IMR-90 (cell line): ENCODE measurements at regions not wholly inside any gene's neighbourhood (a gene's known extent, or its start where the extent isn't known, plus 50 kb on each side); places are given as distances from the start of the nearest gene placed in this dataset.

Experiments used
- ATAC-seq: fragments of 200-7000 bp; cut with Tn5 transposase; 2 replicates; pipeline ENCODE4 v1.9.1; 2020; ENCODE audit warnings: low read depth, mild to moderate bottlenecking, moderate library complexity
- BruUV-seq: library from RNA; stranded (reverse); fragments of 400-500 nt; replicated peaks from 2 replicates; lab custom pipeline; 2021; lab: Mats Ljungman, UMichigan
- CTCF ChIA-PET: fragments of 300-600 bp; formaldehyde crosslinking; extraction: SDS; loops from one replicate; lab custom pipeline; 2021; ENCODE audit warnings: antibody characterized with exemption; lab: Yijun Ruan, JAX
- POLR2A ChIA-PET: fragments of 300-600 bp; sonication (Branson Sonifier 250); formaldehyde crosslinking; loops from one replicate; lab custom pipeline; 2022; ENCODE audit warnings: antibody characterized with exemption; ENCODE audit not compliant: unreplicated experiment; lab: Charles Lee
- DNase-seq: peaks from one replicate; pipeline ENCODE4 v3.0.0; 2013
- H2AFZ ChIP-seq: replicated peaks from 2 replicates; pipeline ENCODE3; 2013; ENCODE audit warnings: low read length, mild to moderate bottlenecking; ENCODE audit not compliant: poor library complexity
- H2AK5ac ChIP-seq: 2 replicates; pipeline ENCODE4 v1.6.1; 2013; ENCODE audit warnings: low read depth, low read length, inconsistent platforms
- H2AK9ac ChIP-seq: replicated peaks from 2 replicates; pipeline ENCODE3; 2013; ENCODE audit warnings: mild to moderate bottlenecking, low read depth, low read length, moderate library complexity; ENCODE audit not compliant: poor library complexity
- H2BK120ac ChIP-seq: 2 replicates; pipeline ENCODE4 v1.6.1; 2013; ENCODE audit warnings: low read depth, low read length, inconsistent platforms
- H2BK15ac ChIP-seq: 3 replicates; pipeline ENCODE4 v1.6.1; 2013; ENCODE audit warnings: low read depth, low read length, inconsistent platforms
- H2BK20ac ChIP-seq: 2 replicates; pipeline ENCODE4 v1.6.1; 2013; ENCODE audit warnings: low read depth, mild to moderate bottlenecking, inconsistent platforms, low read length, moderate library complexity
- H2BK5ac ChIP-seq: 2 replicates; pipeline ENCODE4 v1.6.1; 2013; ENCODE audit warnings: mild to moderate bottlenecking, low read depth, low read length, inconsistent platforms; ENCODE audit not compliant: poor library complexity, severe bottlenecking
- H3K14ac ChIP-seq: replicated peaks from 2 replicates; pipeline ENCODE4 v1.6.1; 2013; ENCODE audit warnings: low read depth, low read length, inconsistent platforms
- H3K18ac ChIP-seq: 2 replicates; pipeline ENCODE4 v1.6.1; 2013; ENCODE audit warnings: low read depth, low read length, control low read depth
- H3K23ac ChIP-seq: 2 replicates; pipeline ENCODE4 v1.6.1; 2013; ENCODE audit warnings: low read depth, low read length, inconsistent platforms
- H3K27ac ChIP-seq: 2 replicates; pipeline ENCODE4 v1.5.1; 2013; ENCODE audit warnings: mild to moderate bottlenecking, control low read depth, low read length; ENCODE audit not compliant: insufficient read depth
- H3K27me3 ChIP-seq: 2 replicates; pipeline ENCODE4 v1.6.1; 2013; ENCODE audit warnings: low read length; ENCODE audit not compliant: control insufficient read depth, insufficient read depth
- H3K36me3 ChIP-seq: 2 replicates; pipeline ENCODE4 v1.6.1; 2013; ENCODE audit warnings: low read length, mixed read lengths; ENCODE audit not compliant: control insufficient read depth, insufficient read depth
- H3K4ac ChIP-seq: 2 replicates; pipeline ENCODE4 v1.6.1; 2013; ENCODE audit warnings: low read depth, low read length, inconsistent platforms
- H3K4me1 ChIP-seq: 2 replicates; pipeline ENCODE4 v1.6.1; 2013; ENCODE audit warnings: low read length, mixed read lengths; ENCODE audit not compliant: control insufficient read depth, insufficient read depth
- H3K4me2 ChIP-seq: 2 replicates; pipeline ENCODE4 v1.6.1; 2013; ENCODE audit warnings: low read depth, mild to moderate bottlenecking, control low read depth, low read length, moderate library complexity
- H3K4me3 ChIP-seq: 2 replicates; pipeline ENCODE4 v1.5.1; 2013; ENCODE audit warnings: low read depth, mild to moderate bottlenecking, control low read depth, low read length, moderate library complexity; ENCODE audit not compliant: insufficient read depth
- H3K56ac ChIP-seq: 2 replicates; pipeline ENCODE4 v1.6.1; 2013; ENCODE audit warnings: low read length, inconsistent platforms; ENCODE audit not compliant: insufficient read depth; ENCODE audit errors: extremely low read depth
- H3K79me1 ChIP-seq, 2 experiments: 2 replicates each; pipeline ENCODE4 v1.6.1; 2013; ENCODE audit warnings: low read length in 2 of 2, inconsistent platforms in 1 of 2, low read depth in 1 of 2
- H3K9ac ChIP-seq: 2 replicates; pipeline ENCODE4 v1.6.1; 2013; ENCODE audit warnings: low read depth, low read length, control low read depth
- H3K9me1 ChIP-seq: 2 replicates; pipeline ENCODE4 v1.6.1; 2013; ENCODE audit warnings: low read length, inconsistent platforms; ENCODE audit not compliant: insufficient read depth
- H3K9me3 ChIP-seq: 2 replicates; pipeline ENCODE4 v1.6.1; 2013; ENCODE audit warnings: low read length; ENCODE audit not compliant: control insufficient read depth, insufficient read depth
- H4K20me1 ChIP-seq: 2 replicates; pipeline ENCODE4 v1.6.1; 2013; ENCODE audit warnings: low read length, inconsistent platforms; ENCODE audit not compliant: insufficient read depth
- H4K5ac ChIP-seq: 2 replicates; pipeline ENCODE4 v1.6.1; 2013; ENCODE audit warnings: mild to moderate bottlenecking, low read depth, low read length, control low read depth
- H4K8ac ChIP-seq, 2 experiments: 2 replicates each; pipeline ENCODE4 v1.6.1; 2013; ENCODE audit warnings: low read depth in 2 of 2, low read length in 2 of 2, control low read depth in 1 of 2, inconsistent platforms in 1 of 2
- H4K91ac ChIP-seq: 2 replicates; pipeline ENCODE4 v1.6.1; 2013; ENCODE audit warnings: low read depth, low read length, inconsistent platforms; ENCODE audit not compliant: insufficient read depth
- BHLHE40 ChIP-seq: fragments of 150-350 bp; IDR thresholded peaks from 2 replicates; pipeline ENCODE4 v1.6.1; 2016; ENCODE audit warnings: mild to moderate bottlenecking, low read depth, low read length
- CEBPB ChIP-seq: IDR thresholded peaks from 2 replicates; pipeline ENCODE4 v1.6.1; 2012; ENCODE audit warnings: low read depth, low read length, improper control_type of control experiment
- CHD1 ChIP-seq: IDR thresholded peaks from 2 replicates; pipeline ENCODE4 v1.6.1; 2012; ENCODE audit warnings: low read depth, low read length, improper control_type of control experiment
- FOS ChIP-seq: fragments of 150-350 bp; IDR thresholded peaks from 2 replicates; pipeline ENCODE4 v1.6.1; 2016; ENCODE audit warnings: low read depth, low read length
- MAFK ChIP-seq: IDR thresholded peaks from 2 replicates; pipeline ENCODE4 v1.6.1; 2012; ENCODE audit warnings: low read depth, low read length, improper control_type of control experiment
- MAZ ChIP-seq: IDR thresholded peaks from 2 replicates; pipeline ENCODE4 v1.6.1; 2012; ENCODE audit warnings: low read depth, mild to moderate bottlenecking, low read length, improper control_type of control experiment, moderate library complexity, borderline replicate concordance
- MXI1 ChIP-seq: IDR thresholded peaks from 2 replicates; pipeline ENCODE4 v1.6.1; 2012; ENCODE audit warnings: low read depth, mild to moderate bottlenecking, low read length, moderate library complexity, borderline replicate concordance
- NFE2L2 ChIP-seq: fragments of 150-350 bp; IDR thresholded peaks from 2 replicates; pipeline ENCODE4 v1.6.1; 2016; ENCODE audit warnings: low read depth, mild to moderate bottlenecking, low read length
- POLR2A ChIP-seq: IDR thresholded peaks from 2 replicates; pipeline ENCODE4 v1.6.1; 2012; ENCODE audit warnings: mild to moderate bottlenecking, low read depth, low read length
- RAD21 ChIP-seq: IDR thresholded peaks from 2 replicates; pipeline ENCODE4 v1.6.1; 2012; ENCODE audit warnings: low read length, improper control_type of control experiment
- RCOR1 ChIP-seq: IDR thresholded peaks from 2 replicates; pipeline ENCODE4 v1.6.1; 2012; ENCODE audit warnings: mild to moderate bottlenecking, low read length, improper control_type of control experiment; ENCODE audit not compliant: insufficient replicate concordance
- RFX5 ChIP-seq: IDR thresholded peaks from 2 replicates; pipeline ENCODE4 v1.8.0; 2012; ENCODE audit warnings: low read depth, mild to moderate bottlenecking, low read length, moderate library complexity
- SMC3 ChIP-seq: fragments of 150-350 bp; IDR thresholded peaks from 2 replicates; pipeline ENCODE4 v1.6.1; 2016; ENCODE audit warnings: low read depth, mild to moderate bottlenecking, antibody characterized with exemption, low read length, moderate library complexity
- WGBS, 2 experiments: methylation state at CpG; one replicate each; pipeline versions ENCODE4 v1.1.5 to v1.1.7; 2013; ENCODE audit warnings: missing lambda C conversion rate in 2 of 2; ENCODE audit not compliant: insufficient read length in 1 of 2; ENCODE audit errors: extremely low coverage in 2 of 2; 5-methylcytosine and 5-hydroxymethylcytosine counted together
- dilution Hi-C: fragments of 300-500 bp; cut with HindIII; formaldehyde crosslinking; loops from one replicate; pipeline ENCODE4 v1.14.3; 2018; ENCODE audit warnings: low sequenced_read_pairs; ENCODE audit not compliant: unreplicated experiment
- in situ Hi-C: fragments of 300-500 bp; cut with MboI; formaldehyde crosslinking; loops from 3 replicates; pipeline ENCODE4 v1.14.3; 2019; ENCODE audit warnings: low sequenced_read_pairs, inconsistent platforms, mixed read lengths
- intact Hi-C: fragments of 100-400 bp; cut with micrococcal nuclease; formaldehyde crosslinking; loops from 2 replicates; pipeline ENCODE4 v1.10.0; 2022
- TF ChIP-seq, protein P1 (sequence below): conservative IDR thresholded peaks from 2 replicates; pipeline ENCODE4 v1.5.1; 2012; ENCODE audit warnings: mild to moderate bottlenecking, low read depth, low read length, improper control_type of control experiment
- TF ChIP-seq, protein P2 (sequence below): fragments of 150-350 bp; IDR thresholded peaks from 2 replicates; pipeline ENCODE4 v1.6.1; 2016; ENCODE audit warnings: low read depth, mild to moderate bottlenecking, low read length, moderate library complexity, borderline replicate concordance
- TF ChIP-seq, protein P3 (sequence below): fragments of 150-350 bp; IDR thresholded peaks from 2 replicates; pipeline ENCODE4 v1.6.1; 2017; ENCODE audit warnings: mild to moderate bottlenecking, antibody characterized with exemption, low read length, low read depth

- TF ChIP-seq RAD21 (no peak), SMC3 (no peak), CHD1 (no peak), BHLHE40 (no peak), POLR2A (no peak), MAZ (no peak), MXI1 (no peak), MAFK (no peak), RFX5 (no peak), NFE2L2 (no peak), FOS (no peak), CEBPB (no peak), RCOR1 (no peak)
- TF ChIP-seq, protein P1, sequence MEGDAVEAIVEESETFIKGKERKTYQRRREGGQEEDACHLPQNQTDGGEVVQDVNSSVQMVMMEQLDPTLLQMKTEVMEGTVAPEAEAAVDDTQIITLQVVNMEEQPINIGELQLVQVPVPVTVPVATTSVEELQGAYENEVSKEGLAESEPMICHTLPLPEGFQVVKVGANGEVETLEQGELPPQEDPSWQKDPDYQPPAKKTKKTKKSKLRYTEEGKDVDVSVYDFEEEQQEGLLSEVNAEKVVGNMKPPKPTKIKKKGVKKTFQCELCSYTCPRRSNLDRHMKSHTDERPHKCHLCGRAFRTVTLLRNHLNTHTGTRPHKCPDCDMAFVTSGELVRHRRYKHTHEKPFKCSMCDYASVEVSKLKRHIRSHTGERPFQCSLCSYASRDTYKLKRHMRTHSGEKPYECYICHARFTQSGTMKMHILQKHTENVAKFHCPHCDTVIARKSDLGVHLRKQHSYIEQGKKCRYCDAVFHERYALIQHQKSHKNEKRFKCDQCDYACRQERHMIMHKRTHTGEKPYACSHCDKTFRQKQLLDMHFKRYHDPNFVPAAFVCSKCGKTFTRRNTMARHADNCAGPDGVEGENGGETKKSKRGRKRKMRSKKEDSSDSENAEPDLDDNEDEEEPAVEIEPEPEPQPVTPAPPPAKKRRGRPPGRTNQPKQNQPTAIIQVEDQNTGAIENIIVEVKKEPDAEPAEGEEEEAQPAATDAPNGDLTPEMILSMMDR: no peak
- TF ChIP-seq, protein P2, sequence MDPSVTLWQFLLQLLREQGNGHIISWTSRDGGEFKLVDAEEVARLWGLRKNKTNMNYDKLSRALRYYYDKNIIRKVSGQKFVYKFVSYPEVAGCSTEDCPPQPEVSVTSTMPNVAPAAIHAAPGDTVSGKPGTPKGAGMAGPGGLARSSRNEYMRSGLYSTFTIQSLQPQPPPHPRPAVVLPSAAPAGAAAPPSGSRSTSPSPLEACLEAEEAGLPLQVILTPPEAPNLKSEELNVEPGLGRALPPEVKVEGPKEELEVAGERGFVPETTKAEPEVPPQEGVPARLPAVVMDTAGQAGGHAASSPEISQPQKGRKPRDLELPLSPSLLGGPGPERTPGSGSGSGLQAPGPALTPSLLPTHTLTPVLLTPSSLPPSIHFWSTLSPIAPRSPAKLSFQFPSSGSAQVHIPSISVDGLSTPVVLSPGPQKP: no peak
- TF ChIP-seq, protein P3, sequence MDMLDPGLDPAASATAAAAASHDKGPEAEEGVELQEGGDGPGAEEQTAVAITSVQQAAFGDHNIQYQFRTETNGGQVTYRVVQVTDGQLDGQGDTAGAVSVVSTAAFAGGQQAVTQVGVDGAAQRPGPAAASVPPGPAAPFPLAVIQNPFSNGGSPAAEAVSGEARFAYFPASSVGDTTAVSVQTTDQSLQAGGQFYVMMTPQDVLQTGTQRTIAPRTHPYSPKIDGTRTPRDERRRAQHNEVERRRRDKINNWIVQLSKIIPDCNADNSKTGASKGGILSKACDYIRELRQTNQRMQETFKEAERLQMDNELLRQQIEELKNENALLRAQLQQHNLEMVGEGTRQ: no peak
- BruUV-seq: no TSS peak
- no peak overlapping the region for H4K8ac ChIP-seq
- no peak overlapping the region for H4K5ac ChIP-seq
- H3K9me3 ChIP-seq: no peaks in the 10 kb centered on the region
- H3K9me1 ChIP-seq: no peaks in the 10 kb centered on the region
- no peak overlapping the region for H3K27ac ChIP-seq
- H3K18ac ChIP-seq: no peak overlapping the region
- H3K56ac ChIP-seq: no peak overlapping the region
- H3K4ac ChIP-seq: no peak overlapping the region
- DNase-seq: no peak
- H2AFZ ChIP-seq: no peak overlapping the region
- H2BK120ac ChIP-seq: no peak overlapping the region
- intact Hi-C loops: no loop called here
- ChIA-PET CTCF (no interaction called here), POLR2A (no interaction called here)
- no peak overlapping the region for H2AK9ac ChIP-seq
- no peak overlapping the region for H2AK5ac ChIP-seq
- WGBS, 2 experiments: no CpG with 5 or more reads among the region's 1 CpG
- H3K14ac ChIP-seq: no peak overlapping the region
- H4K20me1 ChIP-seq: no peaks in the 10 kb centered on the region
- H3K23ac ChIP-seq: no peak overlapping the region
- H3K36me3 ChIP-seq: no peaks in the 10 kb centered on the region
- ATAC-seq: no peak
- no peak overlapping the region for H2BK5ac ChIP-seq
- in situ Hi-C loops: loop anchor here (10.0 kb wide), 1 partner anchor 137 kb away; no protein-coding TSS in a partner anchor
- no peak overlapping the region for H4K91ac ChIP-seq
- dilution Hi-C loops: no loop called here
- H3K4me1 ChIP-seq: no peaks in the 10 kb centered on the region
- no peak overlapping the region for H2BK20ac ChIP-seq
- no peak overlapping the region for H2BK15ac ChIP-seq
- peaks cover 4% of the 10 kb centered on the region; the same call in 1 of the 2 replicates for H3K27me3 ChIP-seq
- no peak overlapping the region for H3K9ac ChIP-seq
- H3K79me1 ChIP-seq: no peaks in the 10 kb centered on the region
- H3K4me2 ChIP-seq: no peak overlapping the region
- H3K4me3 ChIP-seq: no peak overlapping the region
Observed at GRCh38 chr5:82491397-82491796, 213.2 kb upstream of the RPS23 start.
